Fibroblast of pulmonary artery (primary cell): ENCODE measurements at regions not wholly inside any gene's neighbourhood (a gene's known extent, or its start where the extent isn't known, plus 50 kb on each side); places are given as distances from the start of the nearest gene placed in this dataset.

ENCODE experiments used
- DNase-seq: peaks from one replicate; pipeline ENCODE4 v3.0.0-alpha.2; 2010; ENCODE audit warnings: low read depth
- H3K4me3 ChIP-seq: replicated peaks from 2 replicates; pipeline ENCODE4 v1.5.1; 2011; ENCODE audit warnings: low read depth, mild to moderate bottlenecking, control low read depth, low read length, moderate library complexity
- CTCF ChIP-seq: IDR thresholded peaks from 2 replicates; pipeline ENCODE4 v1.5.1; 2011; ENCODE audit warnings: mild to moderate bottlenecking, control low read depth, low read length, inconsistent platforms; ENCODE audit errors: missing control alignments

- no peak for DNase-seq
- H3K4me3 ChIP-seq: no peak overlapping the region
- no peak for TF ChIP-seq CTCF
Measured at GRCh38 chr14:86513564-86513963, 983.6 kb downstream of the FLRT2 start.

GRCh38 chr14:86513056-86513455 lies 983.1 kb downstream of the FLRT2 start:
- H3K4me3 ChIP-seq: no peak overlapping the region
- TF ChIP-seq CTCF: no peak
- no peak for DNase-seq

DNA sequence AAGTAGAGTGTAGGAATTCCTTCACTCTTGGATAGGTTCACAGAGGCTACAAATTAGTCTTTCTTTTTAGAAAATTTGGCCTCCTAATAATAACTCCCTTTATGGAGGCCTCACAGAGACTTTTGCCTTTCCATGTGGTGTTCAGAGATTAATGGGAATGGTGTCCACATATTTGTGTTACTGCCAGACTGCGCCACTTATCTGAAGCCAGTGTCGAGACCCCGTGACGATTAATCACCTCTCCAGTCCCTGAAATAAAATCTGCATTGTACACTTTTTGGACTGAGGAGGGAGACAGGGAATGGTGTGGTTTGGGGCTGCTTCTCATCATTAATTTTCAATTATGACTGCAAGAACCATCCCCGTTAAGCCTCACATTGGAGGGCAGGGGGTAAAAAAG lies 980.5 kb downstream of the FLRT2 start:
- no peak for TF ChIP-seq CTCF
- no peak overlapping the region for H3K4me3 ChIP-seq
- peak; percentile 52 for DNase-seq

GRCh38 chr14:86505808-86506207 lies 975.9 kb downstream of the FLRT2 start:
- no peak for TF ChIP-seq CTCF
- peak; percentile 13 for DNase-seq
- no peak overlapping the region for H3K4me3 ChIP-seq

DNA sequence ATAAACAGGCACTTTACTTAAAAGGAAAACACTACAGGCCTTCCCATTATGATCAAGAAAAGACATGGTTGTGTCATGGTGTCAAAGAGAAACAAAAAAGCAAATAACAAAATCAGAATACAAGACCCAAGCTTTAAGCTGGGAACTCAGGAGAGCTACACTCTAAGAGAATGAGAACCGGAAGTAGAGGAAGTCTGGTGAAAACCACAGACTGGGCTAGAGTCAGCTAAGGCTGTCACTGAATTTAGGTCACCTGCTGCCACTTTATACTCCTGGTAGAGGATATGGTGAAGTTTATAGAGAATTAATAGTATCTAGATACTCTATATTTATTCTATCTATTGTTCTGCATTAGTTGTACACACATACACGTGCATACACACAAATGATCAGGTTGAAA lies 971.7 kb downstream of the FLRT2 start:
- no peak for DNase-seq
- no peak for TF ChIP-seq CTCF
- H3K4me3 ChIP-seq: no peak overlapping the region

GRCh38 chr14:86491743-86492142 lies 961.8 kb downstream of the FLRT2 start:
- no peak for TF ChIP-seq CTCF
- no peak overlapping the region for H3K4me3 ChIP-seq
- no peak for DNase-seq

- peak; percentile 37 for DNase-seq
- no peak overlapping the region for H3K4me3 ChIP-seq
- no peak for TF ChIP-seq CTCF
Measured at GRCh38 chr14:86481104-86481503, 951.2 kb downstream of the FLRT2 start.
